ENCODE measurements at regions not wholly inside any gene's neighbourhood (a gene's known extent, or its start where the extent isn't known, plus 50 kb on each side); places are given as distances from the start of the nearest gene placed in this dataset.

- ChIA-PET POLR2A (no interaction called here), CTCF (interaction anchor here (1.3 kb wide), 1 partner anchor 53 kb away, joined by 3 read pairs; no protein-coding TSS in a partner anchor)
- no peak overlapping the region for H3K9ac ChIP-seq
- H3F3A ChIP-seq (replicated peaks; ENCODE audit: insufficient read depth) = no peaks in the 10 kb centered on the region
- H3K27ac ChIP-seq (ENCODE audit: low read depth in 2 of 2, low read length in 1 of 2) = no peak overlapping the region
- TF ChIP-seq IRF3 (IDR thresholded peaks at IDR 0.05; ENCODE audit: low read depth, low read length) (no peak), PBX3 (IDR thresholded peaks at IDR 0.05) (no peak), EP300 (IDR thresholded peaks at IDR 0.05; ENCODE audit: borderline replicate concordance in 1 of 2, low read depth in 1 of 2, low read length in 1 of 2) (no peak), NRF1 (IDR thresholded peaks at IDR 0.05; ENCODE audit: low read depth, low read length) (no peak), MEF2A (IDR thresholded peaks at IDR 0.05; ENCODE audit: borderline replicate concordance, low read depth) (no peak), TAF1 (IDR thresholded peaks at IDR 0.05; ENCODE audit: borderline replicate concordance, low read depth, low read length) (no peak), FOSL2 (IDR thresholded peaks at IDR 0.05; ENCODE audit: borderline replicate concordance, low read depth) (no peak), ELF1 (IDR thresholded peaks at IDR 0.05) (no peak), CTCF (IDR thresholded peaks at IDR 0.05) (no peak), RCOR1 (IDR thresholded peaks at IDR 0.05; ENCODE audit: low read length) (no peak), EZH2phosphoT487 (IDR thresholded peaks at IDR 0.05; ENCODE audit: borderline replicate concordance, low read depth) (no peak), CHD2 (IDR thresholded peaks at IDR 0.05; ENCODE audit: low read length, partially characterized antibody) (no peak), USF1 (IDR thresholded peaks at IDR 0.05; ENCODE audit: borderline replicate concordance, low read depth) (no peak), GATA2 (CRISPR knock-in tag; IDR thresholded peaks at IDR 0.05) (no peak), ZBTB33 (IDR thresholded peaks at IDR 0.05; ENCODE audit: borderline replicate concordance, low read depth) (no peak), YY1 (IDR thresholded peaks at IDR 0.05; ENCODE audit: low read depth) (no peak)
- peaks cover 0 to 6% of the 10 kb centered on the region in 2 experiments; a peak in 2 of 4 replicates for H3K4me1 ChIP-seq (ENCODE audit: control insufficient read depth in 1 of 2, insufficient read depth in 2 of 2, low read depth in 1 of 2, low read length in 1 of 2)
- H3K9me3 ChIP-seq = no peaks in the 10 kb centered on the region
- H3K27me3 ChIP-seq (ENCODE audit: insufficient read depth) = no peaks in the 10 kb centered on the region
- H3K79me2 ChIP-seq (ENCODE audit: insufficient read depth) = no peaks in the 10 kb centered on the region
- H3K9me2 ChIP-seq = no peaks in the 10 kb centered on the region; the same call in 1 of the 2 replicates
- DNase-seq = no peak
- no peaks in the 10 kb centered on the region for H4K20me1 ChIP-seq (ENCODE audit: insufficient read depth)
- no peak overlapping the region for H2AFZ ChIP-seq (ENCODE audit: low read depth)
- H3K4me2 ChIP-seq = no peak overlapping the region
- H3K36me3 ChIP-seq (replicated peaks in 1 of 2; ENCODE audit: control insufficient read depth in 1 of 2, insufficient read depth in 2 of 2, low read length in 1 of 2) = no peaks in the 10 kb centered on the region
- H3K4me3 ChIP-seq (ENCODE audit: low read depth in 2 of 2, low read length in 1 of 2) = no peak overlapping the region
- WGBS (ENCODE audit: low lambda C conversion rate) = 87% methylated on average over 7 of the region's 7 CpGs
Measured at GRCh38 chr4:123945301-123945700, 548.7 kb downstream of the SPRY1 start.

Data from SK-N-SH (cell line).